Ovary (tissue), 7 donors: ENCODE measurements at regions not wholly inside any gene's neighbourhood (a gene's known extent, or its start where the extent isn't known, plus 50 kb on each side); places are given as distances from the start of the nearest gene placed in this dataset.

Experiments
- DNase-seq, 5 donors: peaks; one replicate each; pipeline ENCODE4 v3.0.0-alpha.2; 2019 to 2020
- H3K27ac ChIP-seq, 2 donors: fragments of 200-600 bp; one replicate each; pipeline versions ENCODE4 v1.5.1 to v1.8.0; 2019 to 2022
- H3K27me3 ChIP-seq: fragments of 200-600 bp; one replicate; pipeline ENCODE4 v1.8.0; 2022
- H3K36me3 ChIP-seq: fragments of 200-600 bp; sonication (generic); one replicate; pipeline ENCODE4 v1.5.1; 2019
- H3K4me1 ChIP-seq: one replicate; pipeline ENCODE4 v1.8.1; 2013; ENCODE audit warnings: mild to moderate bottlenecking, moderate library complexity; ENCODE audit not compliant: insufficient read depth
- H3K4me3 ChIP-seq: fragments of 200-600 bp; sonication (generic); one replicate; pipeline ENCODE4 v1.5.1; 2017
- H3K9me3 ChIP-seq, 2 donors: fragments of 200-600 bp in 1 of 2; sonication (generic) in 1 of 2; one replicate each; pipeline versions ENCODE4 v1.5.1 to v1.8.1; 2013 to 2019; ENCODE audit warnings: mild to moderate bottlenecking in 1 of 2, moderate library complexity in 1 of 2
- CTCF ChIP-seq, 3 donors: fragments of 450-650 bp in 2 of 3; fragments of 200-600 bp in 1 of 3; IDR thresholded peaks; one replicate each; pipeline versions ENCODE4 v1.5.1 to v1.8.0; 2016 to 2022; ENCODE audit warnings: antibody characterized with exemption in 3 of 3, mild to moderate bottlenecking in 1 of 3
- EP300 ChIP-seq: sonication (generic); formaldehyde crosslinking; IDR thresholded peaks from one replicate; pipeline ENCODE4 v1.6.1; 2017; ENCODE audit warnings: antibody characterized with exemption
- POLR2A ChIP-seq: fragments of 450-650 bp; IDR thresholded peaks from one replicate; pipeline ENCODE4 v1.6.1; 2017; ENCODE audit warnings: antibody characterized with exemption, mild to moderate bottlenecking, moderate library complexity
- WGBS, 3 donors: extraction: QIAGEN DNeasy Blood & Tissue Kit in 1 of 3; methylation state at CpG; one replicate each; pipeline versions ENCODE4 v1.1.5 to v1.1.7; 2013 to 2017; 5-methylcytosine and 5-hydroxymethylcytosine counted together
- intact Hi-C, 4 donors: fragments of 100-400 bp; cut with DNase I; formaldehyde crosslinking; loops; one replicate each; pipeline versions ENCODE4 v1.11.0 to v1.15.1; 2022 to 2023
- donor health status: DM: no; HTN: no; CAD: no; lungs with moderate emphysema.
- donor health status: DM: no; HTN: no; CAD: no.
- donor health status: Bipolar disorder and iron deficiency.
- donor health status: DM: no; HTN: no; CAD: no.
- donor health status: DM: yes; HTN: yes; CAD: no.

GRCh38 chr14:61221906-61222305 lies 59.2 kb downstream of the TMEM30B start:
- H3K27me3 ChIP-seq = no peaks in the 10 kb centered on the region
- 29 to 39% (median 33%) methylated on average over 3 of the region's 3 CpGs for WGBS, 3 donors
- H3K9me3 ChIP-seq = no peaks in the 10 kb centered on the region
- H3K4me1 ChIP-seq = peaks cover 2% of the 10 kb centered on the region
- H3K27ac ChIP-seq = no peak overlapping the region
- H3K36me3 ChIP-seq = no peaks in the 10 kb centered on the region
- TF ChIP-seq POLR2A (no peak), CTCF (IDR thresholded peaks at IDR 0.05) (no peak), EP300 (no peak)
- H3K4me3 ChIP-seq = no peak overlapping the region
- DNase-seq = no peak
- intact Hi-C loops = no loop called here

- Histone ChIP-seq H3K27ac (no peak overlapping the region), H3K36me3 (no peaks in the 10 kb centered on the region), H3K4me1 (peaks cover 2% of the 10 kb centered on the region), H3K4me3 (no peak overlapping the region), H3K9me3 (no peaks in the 10 kb centered on the region), H3K27me3 (no peaks in the 10 kb centered on the region)
- TF ChIP-seq POLR2A = no peak
- TF ChIP-seq CTCF (IDR thresholded peaks at IDR 0.05) = no peak
- TF ChIP-seq EP300 = no peak
- no peak for DNase-seq
- WGBS, 3 donors = 87 to 89% (median 87%) methylated on average over 3 of the region's 3 CpGs
- intact Hi-C loops = no loop called here
Measured at GRCh38 chr14:61219673-61220072, 61.5 kb downstream of the TMEM30B start.

GRCh38 chr14:61219256-61219655 lies 61.9 kb downstream of the TMEM30B start:
- Histone ChIP-seq H3K36me3 (no peaks in the 10 kb centered on the region), H3K27me3 (no peaks in the 10 kb centered on the region), H3K4me3 (no peak overlapping the region), H3K9me3 (no peaks in the 10 kb centered on the region), H3K27ac (no peak overlapping the region), H3K4me1 (peaks cover 2% of the 10 kb centered on the region)
- intact Hi-C loops = no loop called here
- DNase-seq = no peak
- 64 to 72% (median 64%) methylated on average over 1 of the region's 1 CpG for WGBS, 3 donors
- TF ChIP-seq POLR2A = no peak
- TF ChIP-seq CTCF (IDR thresholded peaks at IDR 0.05) = no peak
- no peak for TF ChIP-seq EP300

GRCh38 chr14:61218767-61219166 lies 62.4 kb downstream of the TMEM30B start:
- no peaks in the 10 kb centered on the region for H3K36me3 ChIP-seq
- no peak for DNase-seq
- intact Hi-C loops = no loop called here
- H3K9me3 ChIP-seq = no peaks in the 10 kb centered on the region
- no peaks in the 10 kb centered on the region for H3K27me3 ChIP-seq
- no peak for TF ChIP-seq POLR2A
- TF ChIP-seq CTCF (IDR thresholded peaks at IDR 0.05) = no peak
- TF ChIP-seq EP300 = no peak
- H3K27ac ChIP-seq = no peak overlapping the region
- WGBS, 3 donors = 26 to 32% (median 29%) methylated on average over 6 of the region's 6 CpGs
- H3K4me3 ChIP-seq = no peak overlapping the region
- peaks cover 2% of the 10 kb centered on the region for H3K4me1 ChIP-seq

- intact Hi-C loops = no loop called here
Measured at GRCh38 chr14:61218157-61218556, 63.0 kb downstream of the TMEM30B start.

More at GRCh38 chr14:61218157-61218556, 63.0 kb downstream of the TMEM30B start:
- no peaks in the 10 kb centered on the region for H3K27me3 ChIP-seq
- TF ChIP-seq POLR2A (no peak), CTCF (IDR thresholded peaks at IDR 0.05) (no peak), EP300 (no peak)
- H3K4me1 ChIP-seq = peaks cover 2% of the 10 kb centered on the region
- no peak overlapping the region for H3K27ac ChIP-seq
- DNase-seq = no peak
- WGBS, 3 donors = 45 to 49% (median 48%) methylated on average over 5 of the region's 5 CpGs
- H3K4me3 ChIP-seq = no peak overlapping the region
- no peaks in the 10 kb centered on the region for H3K9me3 ChIP-seq
- no peaks in the 10 kb centered on the region for H3K36me3 ChIP-seq
